Skin of body (tissue), 1 donor: ENCODE measurements at regions not wholly inside any gene's neighbourhood (a gene's known extent, or its start where the extent isn't known, plus 50 kb on each side); places are given as distances from the start of the nearest gene placed in this dataset.
"Not testable (repeated sequence)": the region's sequence is repeated elsewhere in the genome, so short reads cannot be mapped to it uniquely, and the experiment has no call there.

Experiments
- DNase-seq: peaks from one replicate; lab custom pipeline; 2025; lab: John Stamatoyannopoulos, UW

GRCh38 chr22:23437779-23438178, 142.3 kb downstream of the IGLL1 start:
- no peak for DNase-seq

- DNase-seq = not testable (repeated sequence)
Observed at GRCh38 chr22:23437107-23437395, 143.0 kb downstream of the IGLL1 start.

GRCh38 chr22:23436354-23437106, 143.6 kb downstream of the IGLL1 start:
- not testable (repeated sequence) for DNase-seq

GRCh38 chr22:23435186-23435585, 144.9 kb downstream of the IGLL1 start:
- not testable (repeated sequence) for DNase-seq

GRCh38 chr22:23434198-23434830, 145.8 kb downstream of the IGLL1 start:
- not testable (repeated sequence) for DNase-seq

- not testable (repeated sequence) for DNase-seq
Observed at GRCh38 chr22:23433127-23434005, 146.7 kb downstream of the IGLL1 start.

- DNase-seq = not testable (repeated sequence)
Observed at GRCh38 chr22:23432719-23433118, 147.4 kb downstream of the IGLL1 start.

GRCh38 chr22:23431337-23432072, 148.6 kb downstream of the IGLL1 start:
- no peak for DNase-seq

- DNase-seq = not testable (repeated sequence)
Observed at GRCh38 chr22:23424551-23425068, 155.5 kb downstream of the IGLL1 start.

GRCh38 chr22:23424031-23424430, 156.1 kb downstream of the IGLL1 start:
- no peak for DNase-seq

GRCh38 chr22:23422281-23422680, 157.8 kb downstream of the IGLL1 start:
- DNase-seq = not testable (repeated sequence)

- DNase-seq = not testable (repeated sequence)
Observed at GRCh38 chr22:23421300-23421699, 158.8 kb downstream of the IGLL1 start.

- DNase-seq = no peak
Observed at GRCh38 chr22:23419931-23420330, 160.2 kb downstream of the IGLL1 start.

- DNase-seq = no peak
Observed at GRCh38 chr22:23419171-23419570, 160.9 kb downstream of the IGLL1 start.

GRCh38 chr22:23418159-23418788, 161.8 kb downstream of the IGLL1 start:
- no peak for DNase-seq

- not testable (repeated sequence) for DNase-seq
Observed at GRCh38 chr22:23417327-23417726, 162.8 kb downstream of the IGLL1 start.

- not testable (repeated sequence) for DNase-seq
Observed at GRCh38 chr22:23416169-23416690, 163.9 kb downstream of the IGLL1 start.

- no peak for DNase-seq
Observed at GRCh38 chr22:23415490-23415851, 164.6 kb downstream of the IGLL1 start.

- no peak for DNase-seq
Observed at GRCh38 chr22:23414727-23415489, 165.2 kb downstream of the IGLL1 start.

- no peak for DNase-seq
Observed at GRCh38 chr22:23411739-23412138, 168.4 kb downstream of the IGLL1 start.
